Stimulated activated CD8-positive, alpha-beta memory T cell treated with anti-CD3 and anti-CD28 coated beads, Interleukin-4, amount 100 ng/mL, for 48 hours (primary cell): ENCODE measurements at regions not wholly inside any gene's neighbourhood (a gene's known extent, or its start where the extent isn't known, plus 50 kb on each side); places are given as distances from the start of the nearest gene placed in this dataset.
A peak's percentile ranks its signal among the peaks of the same experiment; 100 is the strongest.

Source experiments
- DNase-seq: peaks from one replicate; pipeline ENCODE4 v3.0.0-alpha.2; 2020

DNA sequence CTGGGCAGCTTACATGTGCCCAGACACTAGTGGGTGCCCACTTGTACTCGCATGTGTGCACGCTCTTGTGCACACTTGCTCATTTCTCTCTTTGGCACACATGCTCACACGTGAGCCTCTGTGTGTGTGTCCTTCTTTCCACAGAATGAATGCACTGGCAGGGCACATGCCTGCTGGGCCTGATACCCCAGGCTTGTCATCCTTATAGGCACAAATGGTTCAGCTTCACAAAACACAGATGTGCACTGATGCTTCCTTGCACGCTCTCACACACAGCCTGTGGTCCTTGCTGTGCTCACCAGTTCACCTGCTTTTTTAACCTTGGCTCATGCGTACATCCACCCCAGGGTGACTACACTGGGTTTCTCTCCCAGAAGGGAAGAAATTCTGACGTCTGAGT is 174.8 kb downstream of the BUD13 start:
- DNase-seq: no peak

DNA sequence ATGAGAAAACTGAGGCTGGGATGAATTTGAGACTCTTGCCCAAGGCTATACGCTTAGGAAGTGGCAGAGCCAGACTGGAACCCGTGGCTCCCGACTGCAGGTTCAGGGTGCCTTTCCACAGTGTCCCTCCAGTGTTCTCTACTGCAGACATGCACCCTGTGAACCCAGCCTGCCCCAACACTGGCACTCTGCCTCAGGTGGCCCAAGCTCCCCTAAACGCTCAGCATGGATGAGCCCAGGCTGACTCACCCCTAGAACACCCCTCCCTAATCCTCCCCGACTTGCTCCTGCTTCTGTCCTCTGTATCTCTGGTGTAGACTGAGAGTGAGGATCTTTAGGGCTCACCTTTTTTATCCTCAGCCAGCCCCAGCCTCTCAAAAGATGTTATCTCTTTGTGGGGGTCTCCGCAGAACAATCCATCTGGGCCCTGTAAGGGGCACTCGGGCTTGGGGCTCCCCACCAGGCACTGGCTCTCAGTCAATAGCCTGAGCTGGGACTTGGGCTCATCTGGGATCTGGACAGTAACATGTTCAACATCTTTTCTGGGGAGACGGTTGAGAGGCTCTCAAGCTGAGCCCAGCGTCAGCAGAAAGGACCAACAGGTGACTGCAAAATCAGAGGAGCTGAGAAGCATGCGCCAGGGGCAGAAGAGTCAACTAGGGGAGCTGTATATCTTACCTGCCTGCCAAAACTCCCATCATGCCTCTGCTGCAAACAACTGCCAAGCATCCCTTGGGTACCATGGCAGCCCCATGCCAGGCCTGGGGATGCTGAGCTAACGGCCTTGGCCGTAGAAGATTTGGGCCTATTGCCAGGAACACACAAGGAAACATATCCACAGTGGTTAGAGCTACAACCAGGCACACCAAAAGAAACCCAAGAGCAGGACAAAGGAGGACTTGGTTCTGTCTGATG is 176.2 kb downstream of the BUD13 start:
- no peak for DNase-seq

DNA sequence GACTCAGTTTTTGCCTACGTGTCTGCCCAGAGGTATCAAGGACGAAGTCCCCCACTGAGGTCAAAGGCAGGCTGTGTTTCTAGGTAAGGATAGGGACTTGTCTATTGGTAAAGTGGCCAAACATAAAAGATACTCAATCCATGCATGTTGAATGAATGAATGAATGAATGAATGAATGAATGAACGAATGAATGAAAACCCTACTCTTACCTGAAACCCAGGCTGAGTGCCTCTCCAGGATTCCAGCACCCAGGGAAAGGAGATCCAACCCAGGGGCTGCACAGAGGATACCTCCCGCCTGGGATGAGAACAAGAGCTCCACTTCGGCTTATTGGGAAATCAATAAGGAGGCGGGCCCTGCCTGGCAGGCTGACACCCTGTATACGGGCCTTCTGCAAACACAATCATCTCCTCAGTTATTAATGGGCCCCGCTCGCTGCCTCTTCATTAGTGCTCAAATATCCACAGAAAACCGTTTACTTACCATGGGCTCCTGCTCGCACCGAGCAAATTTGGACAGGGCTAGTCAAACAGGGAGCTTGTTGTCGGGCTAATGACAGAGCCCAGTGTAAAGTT is 177.4 kb downstream of the BUD13 start:
- DNase-seq: no peak

DNA sequence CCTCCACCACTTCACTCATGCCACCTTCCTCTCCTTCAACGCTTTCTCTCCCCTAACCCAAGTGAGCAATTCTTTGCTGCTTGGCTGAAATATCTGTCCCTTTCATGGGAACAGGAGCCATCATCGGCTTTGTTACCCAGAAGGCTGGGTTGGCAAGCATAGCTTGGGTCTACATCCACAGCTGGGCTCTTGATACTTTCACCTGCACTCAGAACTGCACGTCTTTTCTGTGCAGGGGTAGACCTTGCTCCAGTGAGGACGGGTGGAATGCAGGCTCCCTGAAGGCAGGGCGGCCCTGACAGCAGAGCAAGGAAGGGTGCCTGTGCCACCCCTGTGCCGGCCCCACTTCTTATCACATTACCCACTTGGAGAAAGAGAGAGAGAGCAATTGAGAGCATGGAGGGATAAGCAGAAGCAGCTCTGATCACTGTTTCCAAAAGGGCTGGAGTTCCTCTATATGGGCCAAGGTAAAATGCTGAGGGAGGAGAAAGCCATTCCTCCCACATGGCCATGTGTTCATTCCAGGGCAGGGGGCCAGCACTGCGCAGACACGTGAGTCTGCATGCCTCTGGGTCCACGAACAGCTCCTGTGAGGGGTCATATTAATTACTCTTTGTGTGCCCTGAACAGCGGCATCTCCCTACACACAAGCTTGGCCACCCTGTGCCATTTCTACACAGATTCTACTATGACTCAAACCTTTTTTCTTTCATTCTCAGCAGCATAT is 181.8 kb downstream of the BUD13 start:
- no peak for DNase-seq

DNA sequence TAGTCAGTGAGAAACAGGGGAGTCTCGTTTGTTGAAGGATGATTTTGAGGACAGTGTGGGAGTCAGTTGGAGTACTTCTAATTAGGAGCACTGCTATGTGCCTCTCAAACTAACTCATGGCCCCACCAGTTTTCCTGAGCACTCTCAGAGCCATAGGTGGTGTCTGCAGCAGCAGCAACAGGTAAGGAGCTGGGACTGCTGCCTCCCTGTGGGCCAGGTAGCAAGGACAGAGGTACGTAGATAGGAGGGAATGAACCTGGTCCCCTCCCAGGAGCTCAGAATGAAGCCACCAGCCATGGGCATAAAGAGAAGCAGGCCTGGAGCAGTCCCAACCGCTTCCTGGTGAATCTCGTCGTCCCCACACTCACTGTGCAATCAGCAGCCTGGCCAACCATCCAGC is 183.4 kb downstream of the BUD13 start:
- DNase-seq: no peak

DNA sequence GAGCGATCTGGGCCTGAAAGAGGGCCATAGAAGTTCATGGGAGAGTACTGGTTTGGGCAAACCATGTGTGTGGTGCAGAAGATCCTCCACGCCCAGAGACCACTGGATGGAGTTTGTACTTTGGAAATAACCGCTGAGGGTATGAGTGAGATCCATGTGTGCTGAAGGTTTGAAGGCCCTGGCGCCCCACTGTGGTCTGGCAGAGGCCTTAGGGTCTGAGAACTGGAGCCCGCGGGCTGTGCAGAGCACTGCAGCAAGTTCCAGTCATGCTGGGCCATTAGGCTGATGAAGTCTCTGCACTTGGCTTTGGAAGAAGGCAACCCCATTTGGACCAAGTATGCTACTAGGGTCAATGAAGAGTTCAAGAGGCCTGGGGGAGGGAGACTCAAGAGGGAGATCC is 186.4 kb downstream of the BUD13 start:
- no peak for DNase-seq

DNA sequence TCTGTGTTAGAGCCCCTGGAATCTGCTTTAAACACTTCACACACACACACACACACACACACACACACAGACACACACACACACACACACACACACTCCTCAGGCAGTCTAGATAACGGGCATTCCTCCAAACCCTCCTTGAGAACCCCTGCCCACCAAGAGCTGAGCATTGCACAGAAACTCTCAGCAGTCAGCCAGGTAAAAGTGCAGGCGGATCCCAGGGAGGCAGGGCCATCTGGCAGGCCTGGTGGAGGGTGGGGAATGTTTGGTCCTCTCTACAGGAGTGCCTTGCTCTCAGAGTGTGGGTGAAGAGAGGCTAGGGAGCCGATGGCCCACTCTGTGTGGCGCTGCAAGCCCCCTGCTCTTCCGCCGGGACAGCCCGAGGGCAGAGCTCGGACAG is 190.2 kb downstream of the BUD13 start:
- DNase-seq: no peak

DNA sequence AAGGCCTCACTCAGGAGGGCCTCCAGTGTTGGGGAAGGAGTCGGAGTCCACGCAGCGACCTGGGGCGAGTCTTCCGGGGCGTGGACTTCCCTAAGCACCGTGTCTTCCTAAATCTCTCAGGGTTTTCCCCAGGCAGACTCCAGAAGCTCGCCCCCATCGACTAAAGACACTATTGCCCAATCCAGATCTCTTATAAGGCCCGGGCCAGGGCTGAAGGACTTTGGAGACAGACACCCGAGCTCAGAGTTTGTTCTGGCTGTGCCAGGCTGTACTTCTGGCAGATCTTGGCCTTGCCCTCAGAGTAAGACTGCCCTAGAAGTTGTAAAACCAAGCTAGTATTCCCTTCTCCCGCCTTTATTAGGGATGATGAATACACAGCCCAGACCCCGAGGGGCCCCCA is 191.4 kb downstream of the BUD13 start:
- DNase-seq: no peak

DNA sequence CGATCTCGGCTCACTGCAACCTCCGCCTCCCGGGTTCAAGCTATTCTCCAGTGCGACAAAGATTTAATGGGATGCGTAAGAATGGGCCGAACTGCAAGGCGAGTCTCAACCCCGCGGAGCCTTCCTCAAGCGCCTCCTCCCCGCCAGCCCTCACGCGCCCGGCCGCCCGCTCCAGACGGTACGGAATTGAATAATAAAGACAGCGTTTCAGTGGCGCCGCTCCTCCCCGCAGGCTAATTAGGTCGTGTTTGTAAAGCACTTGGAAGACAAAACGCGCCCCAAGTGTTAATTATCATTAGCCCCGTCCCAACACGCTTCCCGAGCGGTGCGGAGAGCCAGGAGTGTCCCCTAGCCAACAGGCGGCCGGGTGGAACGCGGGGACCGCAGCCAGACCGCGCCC is 192.0 kb downstream of the BUD13 start:
- no peak for DNase-seq

DNA sequence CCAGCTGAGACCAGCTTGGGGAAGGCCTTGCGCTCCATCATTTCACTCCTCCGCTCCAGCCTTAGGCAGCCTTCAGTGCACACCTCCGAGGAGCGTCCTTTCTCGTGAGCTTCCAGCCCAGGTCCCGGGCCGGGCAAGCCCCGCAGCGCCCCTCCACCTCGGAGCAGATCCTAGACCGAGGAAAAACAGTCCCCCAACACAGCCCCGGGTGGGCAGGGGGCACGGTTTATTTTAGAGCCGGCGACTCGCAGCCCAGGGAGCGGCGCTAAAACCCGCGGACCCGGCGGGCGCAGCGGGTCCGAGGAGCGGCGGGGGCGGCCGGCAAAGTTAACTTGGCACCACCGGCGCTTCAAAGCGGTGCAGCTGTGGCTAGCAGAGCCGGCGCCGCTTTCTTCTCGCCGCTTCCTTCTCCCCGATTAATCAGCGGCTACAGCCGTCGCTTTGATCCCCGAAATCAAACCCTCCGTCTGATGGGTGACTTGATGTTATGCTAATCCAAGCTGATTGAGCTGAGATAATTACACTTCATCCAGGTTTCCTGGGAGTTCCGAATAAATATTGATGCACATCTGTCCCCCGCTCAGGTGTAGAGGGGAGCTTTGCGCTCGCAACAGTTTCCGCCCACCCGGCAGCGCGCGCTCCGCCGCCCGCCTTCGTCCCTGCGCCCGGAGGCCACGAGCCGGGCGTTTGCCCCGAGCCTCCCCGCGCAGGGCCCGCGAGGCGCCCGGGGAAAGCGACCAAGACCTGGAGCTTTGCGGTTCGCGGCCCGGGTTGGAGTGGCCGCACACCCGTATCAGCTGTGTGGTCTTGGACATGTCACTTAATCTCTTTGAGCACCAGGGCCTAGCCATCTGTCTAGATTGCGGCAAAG is 192.7 kb downstream of the BUD13 start:
- no peak for DNase-seq

DNA sequence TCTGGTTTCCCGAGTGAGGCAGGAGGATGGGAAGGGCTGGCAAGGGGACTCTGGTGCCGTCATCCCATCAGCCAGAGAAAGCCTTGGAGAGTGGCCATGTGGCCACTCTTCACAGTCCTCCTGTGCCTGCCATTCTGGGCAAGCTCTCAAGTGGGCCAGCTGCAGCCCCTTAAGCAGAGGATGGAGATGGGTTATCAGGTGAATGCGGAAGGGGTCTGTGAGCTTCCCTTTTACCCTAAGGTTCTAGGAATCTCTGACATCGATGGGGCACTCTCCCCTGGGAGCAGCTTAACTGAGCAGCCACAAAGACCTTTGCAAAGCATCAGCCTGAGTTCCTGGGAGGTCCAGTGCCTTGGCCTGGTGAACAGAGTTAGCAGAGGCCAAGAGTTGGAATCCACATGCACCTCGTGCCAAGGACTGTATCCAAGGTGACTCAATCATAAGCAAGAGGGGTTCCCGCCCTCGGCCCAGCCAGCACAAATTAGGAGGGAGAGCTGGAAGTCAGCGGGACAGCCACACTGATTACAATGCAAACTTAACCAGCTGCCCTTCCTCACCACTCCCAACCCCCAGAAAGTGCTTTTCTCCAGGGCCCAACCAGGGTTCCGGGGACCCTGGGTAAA is 193.6 kb downstream of the BUD13 start:
- DNase-seq: no peak

DNA sequence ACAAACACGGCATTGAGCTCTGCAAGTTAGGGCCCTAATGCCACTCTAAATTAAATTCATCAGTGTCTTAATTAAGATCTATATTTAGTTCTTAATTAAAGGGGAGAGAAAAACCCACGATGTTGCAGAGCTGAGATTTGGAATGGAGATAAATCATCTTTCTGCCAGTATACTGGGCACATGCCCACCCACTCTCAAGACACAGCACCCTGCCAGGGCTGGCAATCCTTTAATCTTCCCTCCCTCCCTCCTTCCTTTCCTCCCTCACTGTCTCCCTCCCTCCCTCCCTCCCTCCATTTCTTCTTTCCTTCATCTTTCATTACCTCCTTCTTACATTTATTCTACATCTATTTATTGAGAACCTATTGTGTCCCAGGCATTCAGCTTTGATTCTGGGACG is 194.8 kb downstream of the BUD13 start:
- DNase-seq: no peak

DNA sequence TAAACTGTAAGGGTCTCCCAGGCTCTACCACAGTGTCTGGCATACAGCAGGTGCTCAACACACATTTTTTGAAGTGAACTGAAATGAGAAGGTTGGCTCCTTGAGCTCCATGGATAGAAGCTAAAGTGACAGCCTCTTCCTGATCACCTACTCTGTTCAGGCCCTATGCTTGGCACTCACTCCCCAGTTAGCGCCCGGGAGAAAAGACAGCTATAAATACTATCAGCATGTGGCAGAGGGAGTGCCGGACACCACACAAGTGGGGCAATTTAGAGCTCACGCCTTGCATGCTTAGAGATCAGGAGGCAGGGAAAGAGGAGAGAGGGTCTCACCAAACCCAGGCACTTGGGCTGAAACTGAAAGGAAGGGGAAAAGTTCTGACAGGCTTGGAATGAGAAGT is 195.5 kb downstream of the BUD13 start:
- DNase-seq: no peak

DNA sequence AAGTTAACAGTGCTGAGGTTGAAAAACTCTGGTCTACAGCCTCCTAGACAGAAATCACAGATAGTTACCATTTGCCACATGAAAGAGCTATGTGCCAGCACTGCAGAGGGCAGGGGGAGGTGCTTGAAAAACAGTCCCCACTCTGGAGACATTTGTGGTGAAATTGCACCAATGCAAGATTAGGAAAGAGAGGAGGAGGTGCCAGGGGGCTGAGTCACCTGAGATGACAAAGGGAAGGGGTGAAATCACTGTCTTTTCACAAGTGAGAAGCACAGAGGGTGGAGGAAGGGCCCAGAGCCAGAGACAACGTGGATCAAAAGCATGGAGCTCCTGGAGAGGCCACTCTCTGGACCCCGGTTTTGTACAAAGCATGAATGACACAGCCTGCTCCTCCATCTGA is 196.3 kb downstream of the BUD13 start:
- DNase-seq: peak; percentile 24

DNA sequence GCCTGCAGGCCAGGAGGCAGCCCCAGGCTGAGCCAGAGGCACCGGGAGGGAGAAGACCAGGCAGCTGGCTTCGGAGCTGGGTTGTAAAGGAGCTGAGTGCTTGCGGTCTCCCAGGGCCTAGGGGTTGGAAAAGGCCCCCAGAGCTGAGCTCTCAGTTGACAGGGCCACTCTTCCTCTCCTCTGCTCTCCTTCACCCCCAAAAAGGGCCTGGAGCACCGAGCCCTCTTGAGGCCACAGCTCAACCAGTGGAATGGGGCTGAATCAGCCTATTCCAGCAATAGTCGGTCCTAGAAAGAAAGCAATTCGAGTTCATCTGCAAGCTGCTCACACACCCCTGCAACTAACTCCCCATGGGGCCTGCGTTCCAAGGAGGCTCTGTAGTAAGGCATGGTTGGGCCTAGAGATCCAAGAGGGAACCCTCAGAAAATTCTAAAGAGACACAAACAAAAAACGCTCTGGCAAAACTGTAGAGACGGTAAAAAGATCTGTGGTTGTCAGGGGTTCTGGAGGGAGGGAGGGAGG is 205.0 kb downstream of the BUD13 start:
- no peak for DNase-seq

DNA sequence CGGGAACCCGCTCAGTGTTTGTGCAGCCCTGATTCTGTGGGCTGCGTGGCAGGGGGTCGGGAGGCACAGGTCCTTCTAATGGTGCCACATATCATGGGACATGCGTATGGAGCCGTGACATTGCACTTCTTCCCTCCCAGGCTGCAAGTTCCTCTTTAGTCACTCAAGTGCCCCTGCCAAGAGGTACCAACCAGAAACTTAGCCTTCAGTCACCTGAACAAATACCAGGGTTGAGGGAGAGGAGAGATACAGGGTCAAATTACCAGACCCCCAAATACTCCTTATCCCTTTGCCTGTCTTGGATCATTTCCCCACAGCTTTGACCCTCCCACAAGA is 209.1 kb downstream of the BUD13 start:
- DNase-seq: no peak

DNA sequence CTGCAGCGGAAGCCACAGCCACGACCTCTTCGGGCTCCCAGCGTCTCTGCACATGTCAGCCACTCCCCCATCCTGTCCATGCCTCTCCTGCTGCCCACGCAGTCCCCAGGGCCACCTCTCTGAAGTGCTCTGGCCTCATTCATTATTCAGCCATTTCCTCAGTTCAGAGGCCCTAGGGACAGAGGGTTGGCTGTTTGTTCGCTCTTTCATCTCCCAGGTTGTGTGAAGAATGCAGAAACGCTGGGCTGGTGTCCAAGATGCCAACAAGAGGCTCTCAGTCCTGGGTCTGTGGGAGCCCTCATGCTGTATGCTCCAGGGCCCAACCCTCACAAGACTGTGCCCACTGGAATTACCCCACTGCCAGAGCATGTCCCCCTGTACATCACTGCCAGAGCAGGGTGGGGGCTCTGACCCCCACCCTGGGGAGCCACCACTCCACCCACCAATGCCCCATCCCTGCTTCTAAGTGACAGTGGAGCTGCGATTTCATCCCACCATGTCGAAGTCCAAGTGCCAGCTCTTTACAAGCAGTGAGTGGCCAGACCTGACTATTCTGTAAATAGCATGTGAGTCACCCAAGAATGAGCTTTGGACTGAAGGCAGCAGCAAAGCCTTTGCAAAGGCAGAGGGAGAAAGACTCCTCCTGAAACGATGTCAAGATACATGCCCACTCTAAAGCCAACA is 209.6 kb downstream of the BUD13 start:
- no peak for DNase-seq

DNA sequence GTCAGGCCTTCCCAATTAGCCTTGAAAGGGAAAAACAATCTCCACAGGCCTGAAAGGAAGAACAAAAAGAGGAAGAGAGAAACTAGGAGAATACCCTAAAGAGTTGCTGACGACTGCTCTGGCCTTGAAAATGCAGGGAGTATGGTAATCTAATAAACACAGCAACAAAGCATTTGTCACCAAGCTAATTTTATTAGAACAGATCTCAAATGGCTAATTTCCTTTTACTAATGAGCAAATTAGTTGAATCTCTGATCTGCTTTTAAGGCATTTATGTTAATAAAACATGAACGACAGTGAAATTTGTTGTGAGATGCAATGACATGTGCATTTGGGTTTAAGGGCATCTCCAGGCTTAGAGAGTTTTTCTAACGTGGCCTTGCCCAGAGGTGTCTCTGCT is 212.2 kb downstream of the BUD13 start:
- DNase-seq: no peak

DNA sequence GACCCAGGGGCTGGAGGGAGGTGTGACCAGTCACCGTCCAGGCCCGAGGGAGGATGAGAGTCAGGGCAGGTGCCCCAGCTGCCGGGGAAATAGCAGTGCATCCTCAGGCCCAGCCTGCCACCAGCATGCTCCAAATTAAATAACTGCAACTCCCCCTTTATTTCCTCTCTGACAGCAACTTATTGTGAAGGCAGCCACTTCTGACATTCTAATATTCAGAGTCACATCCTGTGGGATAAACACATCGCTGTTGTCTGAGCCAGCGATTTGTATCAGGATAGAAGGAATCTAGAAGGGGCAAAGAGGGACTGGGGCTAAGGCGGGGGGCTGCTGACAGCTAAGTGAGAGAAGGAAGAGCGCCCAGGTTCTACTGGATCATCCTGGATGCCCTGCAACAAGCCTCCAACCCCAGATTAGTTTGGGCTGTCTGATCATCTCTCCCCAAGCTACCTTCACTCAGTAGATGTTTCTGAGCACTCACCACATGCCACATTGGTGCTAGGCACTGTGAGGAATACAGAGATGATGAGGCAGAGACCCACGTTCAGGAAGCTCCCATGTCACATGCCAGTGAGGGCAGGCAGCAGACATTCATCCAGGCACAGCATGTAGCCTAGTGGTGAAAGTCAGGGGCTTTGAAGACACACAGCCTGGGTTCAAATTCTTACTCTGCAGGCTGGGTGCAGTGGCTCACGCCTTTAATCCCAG is 214.1 kb downstream of the BUD13 start:
- no peak for DNase-seq

DNA sequence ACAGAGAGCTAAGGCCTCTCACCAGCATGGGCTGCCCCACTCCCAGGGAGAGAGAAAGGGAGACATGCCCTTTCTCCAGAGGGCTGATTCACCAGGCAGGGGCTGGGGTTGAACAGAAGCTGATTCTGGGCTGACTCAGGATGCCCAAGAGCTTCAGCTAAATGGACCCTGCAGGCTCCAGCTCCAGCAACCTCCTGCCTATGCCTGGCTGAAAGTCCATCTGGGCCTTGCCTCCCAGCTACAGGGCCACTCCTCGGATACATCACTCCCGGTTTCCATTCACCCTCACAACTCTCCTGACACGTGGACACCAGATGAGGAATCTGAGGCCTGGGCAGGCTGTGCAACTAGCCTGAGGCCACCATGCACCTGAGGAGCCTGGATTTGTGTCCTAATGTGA is 215.5 kb downstream of the BUD13 start:
- DNase-seq: no peak

DNA sequence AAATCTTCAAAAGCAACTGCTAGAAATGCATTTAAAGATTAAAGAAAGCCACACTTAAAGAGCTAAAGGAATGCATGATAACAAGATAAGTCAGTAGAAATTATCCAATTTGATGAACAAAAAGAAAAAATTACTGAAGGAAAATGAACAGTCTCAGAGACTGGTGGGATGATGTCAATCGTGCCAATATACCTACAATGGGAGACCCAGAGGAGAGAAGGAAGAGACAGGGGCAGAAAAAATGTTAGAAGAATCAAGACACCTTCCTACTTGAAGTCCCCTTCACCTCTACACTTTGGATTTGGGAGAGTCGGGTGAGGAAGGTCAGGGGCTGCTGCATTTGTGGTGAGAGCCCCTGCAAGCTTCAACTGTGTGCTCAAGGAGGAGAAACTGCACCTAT is 216.3 kb downstream of the BUD13 start:
- DNase-seq: no peak
